Activated CD4-positive, alpha-beta T cell treated with anti-CD3 and anti-CD28 coated beads, Interleukin-2, Interleukin-4, amounts not matched to agents 100 ng/mL and 50 ng/mL, durations not matched to agents 16 hours and 8 hours (primary cell): ENCODE measurements at regions not wholly inside any gene's neighbourhood (a gene's known extent, or its start where the extent isn't known, plus 50 kb on each side); places are given as distances from the start of the nearest gene placed in this dataset.
"Not testable (repeated sequence)": the region's sequence is repeated elsewhere in the genome, so short reads cannot be mapped to it uniquely, and the experiment has no call there.

Source experiments
- DNase-seq: peaks from one replicate; pipeline ENCODE4 v3.0.0-alpha.2; 2020; ENCODE audit warnings: low spot score

DNA sequence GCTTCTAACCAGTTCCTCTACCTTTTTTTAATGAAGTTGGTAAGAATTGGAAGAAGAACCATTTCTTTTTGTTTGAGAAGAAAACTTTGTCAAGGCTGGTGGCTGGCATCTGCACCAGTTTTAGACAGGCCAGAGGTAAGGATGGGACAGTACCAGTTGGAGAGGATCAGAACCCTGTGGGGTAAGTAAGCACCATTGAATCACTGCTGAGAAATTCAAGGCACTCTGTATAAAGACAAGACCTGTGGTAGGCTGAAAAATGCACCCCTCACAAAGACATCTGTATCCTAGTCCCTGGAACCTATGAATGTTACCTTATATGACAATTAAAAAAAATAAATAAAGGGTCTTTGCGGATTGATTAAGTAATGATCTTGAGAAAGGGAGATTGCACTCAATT lies 166.7 kb upstream of the NRP1 start:
- no peak for DNase-seq

DNA sequence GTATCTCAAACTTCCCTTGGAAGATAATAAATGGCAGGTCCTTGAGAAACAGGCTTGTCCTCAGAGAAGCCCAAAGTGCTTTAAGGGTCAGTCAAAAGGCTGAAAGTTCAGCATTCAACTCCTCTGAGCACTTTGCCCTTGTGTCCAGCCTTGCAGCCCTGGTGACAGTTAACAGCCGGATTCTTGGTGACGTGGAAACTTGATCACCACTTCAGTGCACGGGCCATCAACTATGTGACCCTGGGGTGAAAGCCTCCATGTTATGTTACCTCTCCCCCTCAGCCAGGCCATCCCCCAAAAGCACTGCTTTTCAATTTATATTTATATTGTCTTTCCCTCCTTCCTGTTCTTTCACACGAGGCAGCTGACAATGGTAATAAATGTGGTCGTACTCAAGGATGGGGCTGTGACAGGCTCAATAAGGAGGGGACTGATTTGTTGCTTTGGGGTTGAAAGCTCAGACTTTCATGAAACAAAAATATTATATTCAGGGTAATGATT lies 164.0 kb upstream of the NRP1 start:
- no peak for DNase-seq

DNA sequence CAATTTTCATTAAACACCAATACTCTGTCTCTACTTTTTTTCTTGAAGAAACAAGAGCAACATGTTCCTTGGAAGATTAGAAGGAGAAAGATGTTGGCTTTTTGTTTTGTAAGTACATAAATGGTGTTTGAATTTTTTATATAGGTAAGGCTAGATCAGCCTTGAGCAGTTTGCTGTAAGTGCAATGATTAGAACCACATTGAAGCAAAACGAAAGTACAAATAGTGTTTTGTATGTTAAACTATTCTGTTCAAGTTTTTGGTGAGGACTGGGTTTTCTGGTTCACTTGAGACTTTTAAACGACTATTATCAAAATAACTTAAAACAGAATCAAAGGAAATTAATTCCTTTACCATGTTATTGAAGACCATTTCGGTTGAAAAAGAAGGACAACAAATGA lies 162.9 kb upstream of the NRP1 start:
- DNase-seq, result no peak

DNA sequence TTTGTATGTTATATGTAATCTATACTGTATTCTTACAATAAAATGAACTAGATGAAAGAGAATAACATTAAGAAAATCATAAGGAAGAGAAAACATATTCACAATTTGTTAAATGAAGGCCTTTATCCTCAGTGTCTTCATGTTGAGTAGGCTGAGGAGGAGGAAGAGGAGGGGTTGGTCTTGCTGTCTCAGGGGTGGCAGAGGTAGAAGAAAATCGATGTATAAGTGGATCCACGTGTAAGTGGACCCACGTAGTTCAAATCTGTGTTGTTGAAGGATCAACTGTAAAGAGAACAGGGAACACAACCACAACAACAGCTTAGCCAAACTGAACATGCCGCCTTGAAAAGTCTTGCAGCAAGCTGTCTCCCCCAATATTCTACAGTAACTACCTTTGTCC lies 161.6 kb upstream of the NRP1 start:
- DNase-seq, result no peak

DNA sequence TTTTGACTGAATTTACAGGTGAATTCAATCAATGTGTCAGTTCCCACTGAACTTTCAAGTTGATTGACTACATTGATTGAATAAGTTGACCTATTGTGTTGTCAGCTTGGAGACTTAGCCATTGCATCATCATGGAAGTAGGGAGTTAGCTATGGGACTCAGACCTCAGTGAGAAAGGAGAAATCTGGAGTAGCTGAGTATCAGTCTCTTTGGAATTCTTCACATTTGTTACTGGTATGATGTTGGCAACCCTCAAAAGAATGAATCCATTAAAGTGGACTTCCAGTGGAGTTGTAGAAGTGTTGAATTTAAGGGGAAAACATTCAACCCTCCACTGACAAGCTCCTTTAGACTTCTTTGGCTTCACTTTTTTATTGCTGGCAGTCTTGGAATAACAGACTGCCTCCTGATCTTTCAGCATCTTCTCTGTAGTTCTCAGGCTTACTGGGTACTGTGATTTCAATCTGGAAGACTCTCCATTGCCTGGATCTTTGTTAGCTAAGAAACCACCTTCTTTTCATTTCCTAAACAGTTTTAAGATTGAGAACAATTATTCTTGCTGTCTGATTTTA lies 160.3 kb upstream of the NRP1 start:
- no peak for DNase-seq

DNA sequence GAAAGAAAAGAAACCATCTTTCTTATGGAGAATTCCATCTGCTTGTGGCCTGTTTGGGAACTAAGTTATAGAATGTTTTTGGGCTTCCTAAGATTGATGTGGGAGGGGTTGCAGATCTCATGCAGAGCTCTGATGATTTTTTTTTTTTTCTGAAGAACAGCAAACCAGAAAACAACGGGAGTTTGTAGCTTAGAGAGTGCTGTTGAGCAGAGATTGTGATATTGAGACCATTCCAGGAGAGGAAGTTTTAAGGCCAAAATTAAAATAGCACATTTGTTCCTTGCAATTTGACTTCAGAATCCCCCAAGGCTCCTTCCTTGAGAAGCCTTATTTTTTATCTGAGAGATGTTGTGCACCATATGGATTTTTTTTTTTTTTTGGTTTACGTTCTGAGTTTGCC lies 159.5 kb upstream of the NRP1 start:
- no peak for DNase-seq

DNA sequence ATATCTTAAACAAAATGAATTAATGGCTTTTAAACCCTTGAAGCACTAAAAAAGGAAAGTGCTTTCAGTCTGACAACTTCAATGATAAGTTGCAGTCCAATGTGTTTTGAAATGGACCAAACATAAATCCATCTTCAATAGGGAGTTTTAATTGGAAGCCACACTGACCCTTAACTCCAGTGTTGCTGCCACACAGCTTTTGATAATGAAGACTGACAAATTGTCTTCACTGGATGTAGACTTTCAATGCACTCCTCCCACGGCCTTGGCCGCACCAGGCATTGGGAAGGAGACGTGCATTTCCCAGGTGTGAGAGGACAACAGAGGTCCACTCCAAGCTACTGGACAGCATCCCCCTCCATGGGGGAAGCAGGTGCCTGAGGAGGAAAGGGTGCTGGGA lies 159.0 kb upstream of the NRP1 start:
- DNase-seq, result no peak

DNA sequence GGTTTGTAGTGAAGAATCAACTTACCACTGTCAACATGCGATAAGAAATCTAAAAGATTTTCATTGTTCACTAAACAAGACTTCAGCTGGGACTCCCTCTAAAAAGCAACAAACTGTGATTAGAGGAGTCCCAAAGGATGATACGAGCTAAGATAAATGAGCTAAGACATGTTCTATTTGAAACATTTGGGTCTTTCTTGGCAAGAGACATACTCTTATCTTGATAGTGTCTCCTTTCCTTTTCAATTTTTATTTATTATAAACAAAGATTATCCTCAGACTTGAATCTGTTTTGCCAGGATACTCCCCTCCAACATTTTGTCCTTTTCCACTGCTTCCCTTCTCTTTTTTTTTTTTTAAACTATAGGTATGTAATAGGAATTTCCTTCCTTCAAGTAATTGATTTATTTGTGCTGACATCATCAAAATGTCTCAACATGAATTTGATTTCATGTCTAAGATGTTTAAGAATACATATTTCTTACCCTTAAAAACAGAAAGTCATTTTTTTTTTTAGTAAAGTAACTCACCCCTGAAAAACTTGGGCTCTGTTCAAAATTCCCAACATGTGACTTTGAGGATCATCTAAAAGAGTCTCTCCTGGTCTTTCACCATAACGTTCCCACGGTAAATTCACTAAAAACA lies 158.4 kb upstream of the NRP1 start:
- DNase-seq, result no peak

DNA sequence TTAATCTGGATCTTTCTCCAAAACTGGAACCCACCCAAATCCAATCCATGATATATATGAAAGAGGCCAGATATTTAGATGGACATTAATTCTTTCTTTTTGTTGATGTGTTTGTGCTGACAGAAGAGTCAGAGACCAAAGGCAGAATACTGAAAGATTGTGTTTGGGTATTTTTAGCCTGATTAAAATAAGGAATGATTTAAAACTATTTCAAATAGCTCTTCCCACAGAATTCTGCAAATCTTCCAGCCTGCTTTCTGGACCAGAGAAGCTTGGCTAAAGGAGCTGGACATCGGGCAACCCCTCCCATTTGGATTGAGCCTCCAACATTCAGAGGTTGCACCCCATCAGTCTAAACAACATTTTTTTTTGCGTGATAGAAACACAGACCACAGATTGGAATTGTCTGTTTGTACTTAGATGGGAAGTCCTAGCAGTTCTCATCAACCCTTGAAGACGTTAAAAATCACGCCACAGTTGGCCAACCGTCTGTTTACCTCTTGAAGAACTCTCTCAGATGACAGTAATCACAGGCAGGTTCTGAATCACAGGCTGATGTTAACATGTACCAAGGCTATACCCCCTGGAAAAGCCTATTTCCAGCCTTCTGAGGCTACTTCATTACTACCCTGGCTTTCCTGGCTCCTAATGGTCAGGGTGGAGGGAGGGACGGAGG lies 155.2 kb upstream of the NRP1 start:
- no peak for DNase-seq

DNA sequence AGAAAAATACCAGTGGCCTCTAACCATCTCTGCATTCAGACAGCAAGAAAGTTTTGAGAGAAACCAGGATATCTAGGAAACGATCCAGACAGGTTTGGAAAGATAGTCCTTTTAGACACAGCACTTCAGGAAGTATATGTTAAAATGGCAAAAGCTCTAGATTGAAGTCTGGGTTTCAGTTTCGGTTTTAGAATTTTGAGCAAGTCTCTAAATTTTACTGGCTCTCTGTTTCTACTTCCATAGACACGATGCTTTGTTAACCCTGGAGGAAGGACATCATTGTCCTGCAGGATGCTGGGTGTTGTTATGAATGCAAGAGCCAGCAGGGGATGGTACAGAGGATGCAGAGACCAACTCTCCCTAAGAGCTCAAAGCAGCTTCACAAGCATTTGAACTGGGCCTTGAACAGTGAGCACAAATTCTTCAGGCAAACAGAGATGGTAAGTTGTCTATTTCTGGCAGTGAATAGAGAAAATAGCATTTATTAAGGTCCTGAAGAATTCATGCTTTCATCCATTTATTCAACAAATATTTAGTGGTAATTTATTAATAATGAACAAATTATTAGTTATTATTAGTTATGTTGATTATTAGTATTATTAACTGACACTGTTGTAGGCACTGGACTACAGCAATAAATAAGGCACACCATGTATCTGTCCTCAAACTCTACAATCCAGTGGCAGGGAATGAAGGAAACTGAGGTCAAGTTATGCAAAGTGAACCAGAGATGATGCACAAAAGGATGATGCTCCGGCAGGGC lies 152.7 kb upstream of the NRP1 start:
- peak; percentile 6 for DNase-seq

DNA sequence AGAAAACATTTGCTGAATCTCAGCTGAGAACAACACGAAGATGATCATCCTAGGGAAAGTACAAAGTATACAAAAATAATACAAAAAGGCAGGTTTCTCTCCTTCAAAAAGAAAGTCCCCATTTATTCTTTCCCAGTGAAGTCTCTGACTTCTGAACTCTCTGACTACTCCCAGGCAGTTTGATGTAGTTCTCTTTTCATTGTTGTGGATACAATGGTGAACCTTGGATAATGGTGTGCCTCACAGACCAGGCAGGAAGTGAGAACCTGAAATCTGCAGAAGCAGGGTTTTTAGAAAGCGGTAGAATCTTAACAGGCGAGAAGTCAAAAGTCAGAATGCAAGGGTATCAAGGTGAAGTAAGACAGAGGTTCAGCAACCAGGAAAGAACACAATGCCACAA lies 150.8 kb upstream of the NRP1 start:
- DNase-seq, result no peak

DNA sequence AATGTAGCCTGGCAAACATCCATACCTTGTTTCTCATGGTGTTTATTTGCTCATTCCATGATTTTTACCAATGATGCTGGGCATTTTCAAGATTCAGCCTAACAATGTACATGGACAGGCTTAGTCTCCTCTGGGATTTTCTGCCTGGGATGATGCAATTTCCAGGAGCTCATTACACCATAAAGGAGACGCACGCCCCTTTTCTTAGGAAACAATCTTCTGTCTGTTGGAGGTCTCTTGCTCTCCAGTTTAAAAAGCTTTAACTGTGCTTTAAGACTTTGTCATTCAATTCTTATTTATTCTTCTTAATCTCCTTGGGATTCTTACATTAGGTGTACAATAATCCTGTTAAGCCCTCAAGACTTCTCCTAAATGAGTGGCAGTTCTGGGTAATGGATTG lies 150.3 kb upstream of the NRP1 start:
- DNase-seq, result no peak

DNA sequence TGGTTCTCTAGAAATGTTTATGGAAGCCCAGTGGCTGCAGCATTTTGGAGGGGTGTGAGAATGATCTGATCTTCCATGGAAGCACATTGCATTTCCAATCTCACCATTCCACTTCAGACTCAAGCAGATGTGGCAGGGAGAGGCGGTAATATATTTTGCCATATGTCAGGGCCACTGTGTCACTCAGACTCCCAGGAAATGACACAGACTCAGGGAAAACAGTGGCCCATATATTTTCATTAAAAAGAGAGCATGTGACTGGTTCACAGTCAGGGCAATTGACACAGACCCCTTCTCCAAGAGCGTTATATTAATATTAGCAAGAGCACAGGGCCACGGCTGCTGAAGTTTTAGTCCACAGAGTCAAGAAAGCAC lies 149.3 kb upstream of the NRP1 start:
- DNase-seq, result no peak

DNA sequence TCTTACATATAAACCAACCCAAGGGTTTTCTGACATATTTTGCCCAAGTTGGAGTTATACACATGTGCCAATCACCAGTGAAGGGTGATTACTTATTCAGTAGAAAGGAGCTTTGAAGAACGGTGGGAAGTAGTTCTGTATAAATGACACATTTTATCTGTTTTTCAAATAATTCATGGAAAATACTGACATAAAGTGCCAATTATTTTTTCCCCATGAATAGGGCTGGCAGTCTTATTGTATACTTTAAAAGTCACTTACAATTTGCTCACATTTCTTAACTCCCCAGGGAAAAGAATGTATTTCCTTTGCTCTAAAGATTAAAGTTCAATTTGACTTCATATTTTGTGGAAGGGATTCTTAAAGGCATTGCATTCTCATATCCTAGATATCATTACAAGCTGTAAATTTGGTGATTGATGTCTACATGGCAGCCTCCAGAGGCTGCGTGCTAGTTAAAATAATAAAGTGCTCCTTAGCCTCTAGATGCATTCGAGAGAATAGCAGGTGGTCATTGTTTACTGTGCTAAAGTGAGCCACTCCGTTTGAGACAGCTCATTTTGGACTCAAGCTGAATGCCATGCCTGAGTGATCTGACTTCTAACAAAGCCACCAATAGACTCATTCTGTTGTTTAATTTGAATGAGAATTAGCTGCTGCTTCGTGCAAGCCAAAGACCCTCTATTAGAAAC lies 148.8 kb upstream of the NRP1 start:
- no peak for DNase-seq

DNA sequence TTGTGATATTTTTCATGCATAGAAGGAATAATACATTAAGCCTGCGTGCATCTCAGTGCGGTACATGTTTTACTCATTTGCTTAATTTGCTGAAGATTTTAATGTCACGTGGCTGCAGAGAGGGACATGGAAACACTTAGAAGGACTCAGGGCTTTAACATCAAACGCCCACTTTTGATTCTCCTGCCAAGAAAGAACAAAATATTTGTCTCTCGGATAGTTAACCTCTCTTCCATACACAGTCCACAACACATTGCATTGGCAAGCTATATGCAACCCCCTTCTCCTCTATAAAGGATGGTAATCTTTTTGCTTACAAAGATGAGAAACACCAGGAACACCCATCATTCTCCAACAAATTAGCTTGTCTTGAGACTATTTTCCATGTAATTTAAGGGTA lies 148.0 kb upstream of the NRP1 start:
- no peak for DNase-seq

DNA sequence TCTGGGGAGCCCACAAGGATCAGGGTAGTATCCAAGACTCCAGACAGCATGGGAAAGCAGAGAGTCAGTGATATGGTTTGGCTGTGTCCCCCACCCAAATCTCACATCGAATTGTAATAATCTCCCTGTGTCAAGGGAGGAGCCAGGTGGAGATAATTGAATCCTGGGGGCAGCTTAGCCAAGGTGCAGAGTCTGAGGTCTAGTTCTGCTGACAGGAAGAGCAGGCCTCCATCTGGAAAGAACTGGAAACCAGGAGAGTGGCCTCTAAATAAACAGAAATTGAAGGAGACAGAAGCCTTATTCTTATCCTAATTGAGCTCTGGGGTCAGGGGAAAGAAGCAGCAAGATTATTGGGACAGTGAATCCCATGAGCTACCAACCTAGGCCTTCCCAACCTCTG lies 146.7 kb upstream of the NRP1 start:
- DNase-seq, result no peak

DNA sequence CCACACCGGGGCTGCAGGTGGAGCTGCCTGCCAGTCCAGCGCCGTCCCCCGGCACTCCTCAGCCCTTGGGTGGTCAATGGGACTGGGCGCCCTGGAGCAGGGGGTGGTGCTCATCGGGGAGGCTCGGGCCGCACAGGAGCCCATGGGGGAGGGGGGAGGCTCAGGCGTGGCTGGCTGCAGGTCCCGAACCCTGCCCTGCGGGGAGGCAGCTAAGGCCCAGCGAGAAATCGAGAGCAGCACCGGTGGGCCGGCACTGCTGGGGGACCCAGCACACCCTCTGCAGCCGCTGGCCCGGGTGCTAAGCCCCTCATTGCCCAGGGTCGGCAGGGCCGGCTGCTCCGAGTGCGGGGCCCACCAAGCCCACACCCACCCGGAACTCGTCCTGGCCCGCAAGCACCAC lies 145.9 kb upstream of the NRP1 start:
- not testable (repeated sequence) for DNase-seq

DNA sequence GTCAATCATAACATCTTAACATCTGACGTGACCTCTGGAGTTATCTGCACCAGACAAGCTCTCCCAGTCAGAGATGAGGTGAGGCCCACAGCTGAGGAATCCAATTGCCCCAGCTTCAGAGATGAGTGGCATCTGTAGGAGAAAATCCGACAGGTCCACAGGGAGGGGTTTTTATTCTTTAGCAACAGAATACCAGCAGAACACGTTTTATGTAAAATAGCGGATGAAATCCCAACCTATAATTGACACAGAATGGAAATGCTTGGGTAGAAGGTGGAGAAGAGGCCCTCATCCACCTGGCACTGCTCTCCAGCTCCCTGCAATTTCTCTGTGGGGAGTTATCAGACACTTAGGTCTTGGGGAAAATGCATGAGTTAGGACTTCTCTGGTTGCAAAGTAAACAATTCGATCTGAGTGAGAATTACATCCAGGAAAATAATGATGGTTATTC lies 144.2 kb upstream of the NRP1 start:
- no peak for DNase-seq

DNA sequence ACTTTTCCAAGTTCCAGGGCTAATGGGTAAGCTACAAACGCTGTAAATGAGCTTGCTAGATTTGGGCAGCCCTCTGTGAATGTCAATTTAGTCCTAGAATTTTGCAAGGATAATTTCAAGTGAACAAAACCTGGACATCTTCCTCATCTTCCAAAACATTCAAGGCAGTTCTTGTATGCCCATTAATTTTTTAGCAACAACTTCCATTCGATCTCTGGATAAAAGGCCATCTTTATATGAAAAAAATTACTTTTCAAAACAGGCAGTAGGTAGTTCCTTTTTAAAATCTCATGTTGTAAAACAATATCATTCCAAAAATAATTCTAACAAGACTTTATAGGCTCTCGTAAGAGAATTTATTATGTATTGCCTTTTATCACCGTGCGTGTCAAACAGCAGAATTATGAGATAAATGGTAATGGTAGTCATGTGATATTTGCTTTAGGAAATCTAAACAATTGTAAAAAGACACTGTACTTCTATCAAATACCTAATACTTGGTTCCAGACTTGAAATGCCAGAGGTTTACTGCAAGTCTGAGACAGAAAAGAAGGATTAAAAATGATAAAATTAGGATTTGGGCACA lies 143.7 kb upstream of the NRP1 start:
- no peak for DNase-seq

DNA sequence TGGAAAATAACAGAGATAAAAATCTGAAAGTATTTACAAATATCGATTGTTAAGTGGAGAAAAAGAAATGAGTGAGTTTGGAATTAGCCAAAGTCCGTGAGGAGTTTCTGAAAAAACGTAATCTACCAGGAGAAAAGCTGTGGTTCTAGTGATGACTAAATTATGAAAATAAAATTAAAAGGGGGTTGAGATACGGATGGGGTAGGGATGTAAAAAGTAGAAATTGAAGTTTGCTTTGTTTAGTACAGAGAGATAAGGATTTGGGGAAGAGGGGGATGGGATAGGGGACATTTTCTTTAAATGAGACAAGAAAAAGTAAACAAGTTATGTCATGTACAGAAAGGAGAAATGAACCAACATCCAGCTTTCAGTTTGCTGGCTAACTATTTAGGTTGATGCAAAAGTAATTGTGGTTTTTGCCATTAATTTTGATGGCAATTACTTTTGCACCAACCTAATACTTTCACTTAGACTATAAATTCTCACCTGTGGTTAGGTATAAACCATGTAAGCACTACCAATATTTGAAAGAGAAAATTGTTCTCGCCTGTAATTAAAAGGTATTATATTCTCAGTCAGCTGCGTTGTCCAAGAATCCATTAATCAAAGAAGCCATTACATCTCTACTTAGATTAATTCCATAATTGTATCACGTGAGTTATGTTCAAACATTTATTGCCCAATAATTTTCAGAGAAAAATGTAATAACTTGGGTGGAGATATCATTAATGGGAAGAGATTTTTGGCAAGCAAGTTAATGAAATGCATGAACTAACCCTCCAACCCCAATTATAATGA lies 143.0 kb upstream of the NRP1 start:
- DNase-seq, result no peak

DNA sequence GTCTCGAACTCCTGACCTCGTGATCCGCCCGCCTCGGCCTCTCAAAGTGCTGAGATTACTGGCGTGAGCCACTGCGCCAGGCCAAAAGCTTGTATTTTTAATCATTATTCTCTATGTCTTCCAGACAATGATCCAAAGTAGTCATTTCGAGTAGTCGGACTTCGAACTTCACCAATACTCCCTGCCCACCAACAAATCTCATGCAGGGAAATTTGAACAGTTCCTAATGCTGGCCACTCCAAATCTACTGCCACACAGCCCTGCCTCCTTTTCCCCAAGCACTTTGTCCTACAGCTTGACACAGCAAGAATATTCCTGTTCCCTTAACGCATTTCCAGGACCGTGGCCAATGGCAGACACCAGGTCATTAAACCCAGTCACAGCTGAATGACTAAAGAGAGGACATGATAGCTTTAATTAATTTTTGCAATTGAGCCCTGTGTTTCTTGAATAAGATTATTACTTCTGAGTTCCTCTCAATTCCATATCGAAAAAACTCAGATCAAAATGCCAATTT lies 142.3 kb upstream of the NRP1 start:
- no peak for DNase-seq
